ENCODE measurements at regions not wholly inside any gene's neighbourhood (a gene's known extent, or its start where the extent isn't known, plus 50 kb on each side); places are given as distances from the start of the nearest gene placed in this dataset.

DNA sequence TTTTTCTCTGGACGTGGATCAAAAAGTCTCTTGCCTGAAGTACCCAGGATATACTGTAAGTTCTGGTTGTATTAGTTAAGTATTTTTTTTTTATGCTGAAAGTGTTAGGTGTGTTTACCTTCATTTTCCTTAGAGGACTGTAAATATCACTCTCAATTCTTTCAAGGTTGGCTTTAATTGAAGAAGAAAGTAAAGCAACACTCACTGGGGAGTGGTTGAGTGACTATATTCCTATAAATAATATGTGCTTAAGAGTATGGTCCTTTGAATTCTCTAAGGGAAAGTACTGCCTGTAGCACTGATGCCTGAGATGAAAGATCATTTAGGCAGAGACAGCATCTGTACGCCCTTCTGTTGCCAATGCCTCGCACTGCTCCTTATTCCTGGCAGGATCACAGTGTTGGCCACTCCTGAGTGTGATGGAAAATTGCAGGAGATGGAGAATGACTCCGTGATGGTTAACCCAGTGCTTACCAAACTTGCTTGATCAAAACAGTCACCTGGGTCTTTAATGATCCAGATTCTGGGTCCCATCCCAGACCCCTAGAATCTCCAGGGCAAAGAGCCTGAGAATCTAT is 182.0 kb upstream of the MPDZ start:
- Histone ChIP-seq H3K27me3 (ENCODE audit: control insufficient read depth, insufficient read depth, low read length, poor library complexity, severe bottlenecking) (no peaks in the 10 kb centered on the region), H3K4me1 (ENCODE audit: control insufficient read depth, insufficient read depth, low read length) (peaks cover 2% of the 10 kb centered on the region), H3K9me3 (ENCODE audit: control insufficient read depth, low read length) (no peaks in the 10 kb centered on the region), H3K36me3 (ENCODE audit: control insufficient read depth, insufficient read depth, low read length) (no peaks in the 10 kb centered on the region), H3K9ac (ENCODE audit: extremely low read depth, low read length, poor library complexity, severe bottlenecking) (no peak overlapping the region), H3K27ac (ENCODE audit: low read depth, low read length) (no peak overlapping the region), H3K4me3 (ENCODE audit: low read length) (no peak overlapping the region)
- H3K36me3 Mint-ChIP-seq (ENCODE audit: low read depth) = no peaks in the 10 kb centered on the region
- WGBS, 2 experiments (ENCODE audit: insufficient coverage in 1 of 2, insufficient read length in 1 of 2) = 93 to 100% methylated on average over 2 to 4 of the region's 4 CpGs
- TF ChIP-seq CTCF (conservative IDR thresholded peaks at IDR 0.05) = no peak
- H3K27me3 Mint-ChIP-seq (ENCODE audit: insufficient read depth) = peaks cover 3% of the 10 kb centered on the region
- peaks cover 9% of the 10 kb centered on the region for H3K4me1 Mint-ChIP-seq
- H3K4me3 Mint-ChIP-seq = no peak overlapping the region
- DNase-seq = no peak
- no peak overlapping the region for H3K27ac Mint-ChIP-seq
- no peaks in the 10 kb centered on the region for H3K9me3 Mint-ChIP-seq

DNA sequence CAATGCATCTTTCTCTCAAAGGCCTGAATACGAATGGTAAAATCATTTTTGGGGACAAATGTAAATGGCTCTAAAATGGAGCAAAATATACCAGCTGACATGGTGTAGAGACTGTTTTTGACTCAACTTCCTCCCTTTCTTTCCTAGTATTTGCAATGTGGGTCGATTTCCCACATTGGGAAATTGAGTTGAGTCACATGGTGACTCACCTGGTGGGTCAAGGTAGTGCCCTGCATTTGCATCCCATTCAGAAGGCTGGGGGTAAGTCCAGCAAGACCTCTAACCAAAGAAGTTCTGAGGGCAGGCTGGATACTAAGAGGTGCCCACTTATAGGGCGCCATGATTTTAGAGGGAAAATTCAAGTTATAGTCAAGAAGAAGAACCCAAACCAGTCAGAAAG is 179.6 kb upstream of the MPDZ start:
- DNase-seq = no peak
- TF ChIP-seq CTCF (conservative IDR thresholded peaks at IDR 0.05) = no peak
- Mint-ChIP-seq H3K9me3 (no peaks in the 10 kb centered on the region), H3K27ac (no peak overlapping the region), H3K36me3 (ENCODE audit: low read depth) (no peaks in the 10 kb centered on the region), H3K4me3 (no peak overlapping the region), H3K4me1 (no peaks in the 10 kb centered on the region), H3K27me3 (ENCODE audit: insufficient read depth) (peaks cover 3% of the 10 kb centered on the region)
- Histone ChIP-seq H3K9me3 (ENCODE audit: control insufficient read depth, low read length) (no peaks in the 10 kb centered on the region), H3K36me3 (ENCODE audit: control insufficient read depth, insufficient read depth, low read length) (no peaks in the 10 kb centered on the region), H3K4me1 (ENCODE audit: control insufficient read depth, insufficient read depth, low read length) (peaks cover 2% of the 10 kb centered on the region), H3K4me3 (ENCODE audit: low read length) (no peak overlapping the region), H3K27ac (ENCODE audit: low read depth, low read length) (no peak overlapping the region), H3K27me3 (ENCODE audit: control insufficient read depth, insufficient read depth, low read length, poor library complexity, severe bottlenecking) (no peaks in the 10 kb centered on the region), H3K9ac (ENCODE audit: extremely low read depth, low read length, poor library complexity, severe bottlenecking) (no peak overlapping the region)
- 42 to 62% methylated on average over 2 to 3 of the region's 3 CpGs for WGBS, 2 experiments (ENCODE audit: insufficient coverage in 1 of 2, insufficient read length in 1 of 2)

GRCh38 chr9:13457795-13458194 is 178.3 kb upstream of the MPDZ start:
- no peak for DNase-seq
- H3K36me3 Mint-ChIP-seq (ENCODE audit: low read depth) = no peaks in the 10 kb centered on the region
- peaks cover 3% of the 10 kb centered on the region for H3K27me3 Mint-ChIP-seq (ENCODE audit: insufficient read depth)
- H3K4me3 Mint-ChIP-seq = no peak overlapping the region
- H3K27me3 ChIP-seq (ENCODE audit: control insufficient read depth, insufficient read depth, low read length, poor library complexity, severe bottlenecking) = no peaks in the 10 kb centered on the region
- no peak for TF ChIP-seq CTCF (conservative IDR thresholded peaks at IDR 0.05)
- H3K4me3 ChIP-seq (ENCODE audit: low read length) = no peak overlapping the region
- no peak overlapping the region for H3K9ac ChIP-seq (ENCODE audit: extremely low read depth, low read length, poor library complexity, severe bottlenecking)
- H3K27ac ChIP-seq (ENCODE audit: low read depth, low read length) = no peak overlapping the region
- H3K9me3 Mint-ChIP-seq = no peaks in the 10 kb centered on the region
- H3K4me1 Mint-ChIP-seq = no peaks in the 10 kb centered on the region
- H3K36me3 ChIP-seq (ENCODE audit: control insufficient read depth, insufficient read depth, low read length) = no peaks in the 10 kb centered on the region
- no peak overlapping the region for H3K27ac Mint-ChIP-seq
- no peaks in the 10 kb centered on the region for H3K9me3 ChIP-seq (ENCODE audit: control insufficient read depth, low read length)
- WGBS, 2 experiments (ENCODE audit: insufficient coverage in 1 of 2, insufficient read length in 1 of 2) = no CpG with 5 or more reads among the region's 1 CpG
- H3K4me1 ChIP-seq (ENCODE audit: control insufficient read depth, insufficient read depth, low read length) = peaks cover 2% of the 10 kb centered on the region
